EL (cell line): ENCODE measurements at regions not wholly inside any gene's neighbourhood (a gene's known extent, or its start where the extent isn't known, plus 50 kb on each side); places are given as distances from the start of the nearest gene placed in this dataset.

Experiments used
- DNase-seq: peaks from one replicate; pipeline ENCODE4 v3.0.0-alpha.2; 2016

DNA sequence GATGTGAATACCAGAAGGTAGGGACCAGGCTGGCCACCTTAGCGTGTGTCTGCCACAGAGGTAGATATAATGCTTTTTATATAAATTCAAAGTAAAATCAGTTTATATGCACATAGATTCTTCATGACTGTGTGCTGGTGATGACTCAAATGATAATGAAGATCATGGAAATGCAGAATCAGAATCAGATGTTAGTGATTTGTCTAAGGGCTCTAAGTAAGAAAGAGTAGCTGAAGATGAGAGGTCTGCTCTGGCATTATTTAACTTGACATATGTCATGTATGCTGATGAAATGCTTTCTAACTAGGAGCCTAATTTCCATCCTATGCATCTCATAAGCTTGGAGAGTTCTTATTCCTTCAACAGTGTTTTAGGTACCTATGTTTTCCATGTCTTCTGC, 50.3 kb upstream of the DPH6 start:
- no peak for DNase-seq

DNA sequence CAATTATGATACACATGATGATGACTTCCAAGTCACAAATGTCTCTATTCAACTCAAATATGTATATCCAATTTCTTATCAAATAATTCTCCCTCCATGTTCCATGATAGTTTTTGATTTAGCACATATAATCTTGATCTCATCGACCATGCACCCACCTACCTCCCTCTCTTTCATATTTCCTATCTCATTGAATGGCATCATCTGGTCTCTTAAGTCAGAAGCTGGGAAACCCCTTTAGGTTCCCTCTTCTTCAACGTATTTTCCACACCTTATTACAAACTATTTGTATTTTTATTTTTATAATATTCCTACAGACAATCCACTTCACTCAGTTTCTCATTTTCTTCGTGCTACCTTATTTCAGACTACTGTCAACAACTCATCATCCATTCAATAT, 56.9 kb upstream of the DPH6 start:
- DNase-seq = no peak

DNA sequence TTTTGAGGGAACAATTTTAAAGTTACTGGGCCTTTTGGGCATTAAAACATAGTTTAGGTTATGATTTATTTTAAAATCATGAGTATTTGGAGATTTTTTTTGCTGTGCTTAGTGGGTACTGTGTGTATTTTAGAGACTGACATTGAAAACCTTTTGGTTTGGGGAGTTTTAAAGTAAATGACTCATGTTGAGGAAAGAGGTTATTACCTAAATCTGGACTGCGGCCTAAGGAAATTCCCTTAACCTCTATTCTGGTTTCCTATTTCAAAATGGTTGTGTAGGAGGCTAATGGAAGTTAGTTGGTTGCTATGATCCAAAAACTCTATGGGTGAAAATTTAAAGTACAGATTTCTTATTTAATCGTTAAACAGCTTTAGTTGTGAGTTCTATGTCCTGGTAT, 57.3 kb upstream of the DPH6 start:
- peak; percentile 23 for DNase-seq

DNA sequence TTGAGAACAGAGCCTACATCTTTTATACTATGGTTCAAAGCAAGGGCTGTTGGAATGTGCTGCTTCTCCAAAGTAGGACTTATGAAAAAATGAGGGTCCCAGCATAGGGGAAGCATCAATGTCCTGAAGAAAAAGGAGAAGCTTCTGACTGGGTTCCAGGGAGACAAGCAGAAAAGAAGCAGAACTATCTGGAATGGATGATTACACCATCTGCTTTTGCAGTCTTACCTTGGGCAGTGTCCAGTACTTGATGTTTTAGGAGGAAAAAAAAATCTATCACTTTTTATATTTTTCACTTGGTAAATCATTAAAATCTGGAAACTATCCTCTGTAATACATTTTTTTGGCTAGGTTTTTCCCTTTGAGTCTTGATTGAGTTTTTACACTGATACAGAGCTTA, 57.9 kb upstream of the DPH6 start:
- DNase-seq = no peak

- DNase-seq = no peak
Observed at GRCh38 chr15:35605764-35606449, 59.9 kb upstream of the DPH6 start.

DNA sequence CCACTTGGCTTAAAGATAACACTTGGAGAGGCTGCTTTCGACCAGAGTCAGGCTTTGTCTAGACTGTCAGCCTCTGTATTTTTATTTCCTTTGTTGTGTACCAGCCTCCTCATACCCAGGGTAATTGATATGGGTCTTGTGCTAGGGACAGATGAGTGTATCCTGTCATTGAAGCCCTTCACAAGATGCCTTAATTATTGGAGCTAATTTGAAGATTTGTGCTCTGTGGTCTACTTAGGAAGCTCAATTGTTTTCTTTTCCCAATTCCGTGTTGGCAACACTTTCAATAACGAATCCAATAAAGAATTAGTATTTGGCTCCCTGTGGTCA, 60.5 kb upstream of the DPH6 start:
- no peak for DNase-seq

GRCh38 chr15:35616498-35617271, 70.7 kb upstream of the DPH6 start:
- DNase-seq = no peak

GRCh38 chr15:35618260-35619188, 72.6 kb upstream of the DPH6 start:
- no peak for DNase-seq

DNA sequence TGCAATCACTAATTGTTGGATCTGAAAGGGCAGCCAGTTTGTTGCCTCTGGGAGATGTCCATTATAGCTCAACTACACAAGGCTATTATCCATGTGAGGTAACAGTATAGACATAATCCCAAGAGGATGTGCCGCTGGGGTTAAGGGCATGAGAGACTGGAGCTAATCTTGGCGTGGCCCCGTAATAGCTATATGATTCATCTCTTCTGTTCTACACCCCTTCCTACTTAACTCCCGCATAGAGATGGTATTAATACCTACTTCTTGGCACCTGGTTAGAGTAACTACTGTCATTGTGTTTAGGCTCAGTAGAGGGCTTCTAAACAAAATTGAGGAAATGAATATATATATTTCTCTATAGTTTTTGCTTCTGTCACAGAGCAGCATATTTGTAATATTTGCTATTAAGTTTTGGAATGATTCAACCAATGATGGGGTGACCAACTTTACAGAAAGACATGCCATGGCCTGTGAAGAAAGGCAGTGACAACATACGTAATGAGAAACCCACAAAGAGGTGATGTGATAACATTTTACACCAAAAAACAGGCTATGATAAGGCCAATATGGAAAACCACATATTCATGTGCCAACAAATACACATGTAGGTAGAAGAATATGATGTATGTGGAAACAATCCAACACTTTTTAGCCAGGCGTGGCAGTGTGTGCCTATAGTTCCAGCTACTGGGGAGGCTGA, 76.8 kb upstream of the DPH6 start:
- no peak for DNase-seq

- DNase-seq = peak; percentile 60
Observed at GRCh38 chr15:35624881-35625280, 78.9 kb upstream of the DPH6 start.

GRCh38 chr15:35626571-35627318, 80.8 kb upstream of the DPH6 start:
- no peak for DNase-seq

DNA sequence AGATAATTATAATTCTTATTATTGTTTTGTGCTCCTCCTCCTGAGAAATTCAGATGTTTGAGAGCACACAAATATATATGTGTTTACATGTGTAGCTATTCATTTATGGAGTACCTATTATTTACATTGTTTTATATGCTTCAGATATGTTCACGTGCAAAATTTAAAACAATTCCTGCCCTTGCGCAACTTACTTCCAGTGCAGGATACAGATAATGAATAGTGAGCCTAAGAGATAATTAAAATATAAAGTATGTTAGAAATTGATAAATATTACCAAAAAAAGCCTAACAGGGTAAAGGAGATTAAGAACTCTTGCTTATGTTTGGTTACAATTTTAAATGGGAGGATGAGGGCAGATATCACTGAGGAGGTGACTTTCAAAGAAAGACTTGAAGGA, 81.7 kb upstream of the DPH6 start:
- no peak for DNase-seq

DNA sequence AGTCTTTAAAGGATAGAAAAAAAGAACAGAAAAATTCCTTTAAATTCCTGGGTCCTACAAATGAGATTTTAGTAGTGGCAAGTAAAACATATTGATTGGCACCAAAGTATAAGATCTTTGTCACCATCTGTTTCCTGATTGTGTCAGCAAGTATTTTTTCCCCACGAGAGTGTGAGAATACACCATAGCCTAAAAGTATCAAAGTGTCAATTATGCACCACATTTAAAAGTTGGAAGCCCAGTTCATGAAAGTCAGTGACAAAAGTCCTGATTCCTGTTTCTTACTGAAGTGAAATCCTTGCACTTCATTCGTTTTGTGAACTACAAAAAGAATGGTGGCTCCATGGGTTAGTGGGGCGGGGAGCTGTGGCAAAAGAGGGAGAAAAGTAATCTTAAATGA, 83.8 kb upstream of the DPH6 start:
- no peak for DNase-seq

GRCh38 chr15:35630532-35630931, 84.6 kb upstream of the DPH6 start:
- no peak for DNase-seq

DNA sequence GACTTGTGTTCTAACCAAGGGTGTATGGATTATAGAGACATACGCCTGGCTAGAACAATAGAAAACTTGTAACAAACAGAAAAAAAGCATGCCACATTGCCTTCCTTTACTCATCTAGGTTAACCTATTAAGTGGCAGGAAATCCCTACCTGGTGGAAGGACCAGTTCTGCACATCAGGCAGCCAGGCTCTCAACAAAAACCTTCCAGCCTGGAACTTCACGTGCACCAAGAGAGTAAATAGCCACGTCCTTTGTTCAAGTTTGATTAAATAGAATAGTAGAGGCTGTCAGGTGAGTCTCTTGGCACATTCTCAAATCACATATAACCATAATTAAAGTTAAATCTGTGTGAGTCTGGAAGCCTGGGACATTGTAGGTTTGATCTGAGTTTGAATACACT, 85.0 kb upstream of the DPH6 start:
- DNase-seq = no peak

DNA sequence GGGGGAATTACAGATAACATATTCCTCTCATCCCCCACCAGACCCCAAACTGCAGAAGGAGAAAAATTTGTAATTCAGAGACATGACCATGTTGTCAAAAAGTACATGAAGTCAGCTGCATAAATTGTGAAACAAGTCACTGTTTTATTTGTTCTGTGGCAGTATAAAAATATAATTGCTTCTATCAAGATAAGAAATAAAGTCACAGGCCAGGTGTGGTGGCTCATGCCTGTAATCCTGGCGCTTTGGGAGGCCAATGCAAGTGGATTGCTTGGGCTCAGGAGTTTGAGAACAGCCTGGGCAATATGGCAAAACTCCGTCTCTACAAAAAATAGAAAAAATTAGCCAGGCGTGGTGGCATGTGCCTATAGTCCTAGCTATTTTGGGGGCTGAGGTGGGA, 87.7 kb upstream of the DPH6 start:
- DNase-seq = no peak

GRCh38 chr15:35646790-35647189, 100.8 kb upstream of the DPH6 start:
- no peak for DNase-seq

GRCh38 chr15:35647303-35647702, 101.3 kb upstream of the DPH6 start:
- no peak for DNase-seq

DNA sequence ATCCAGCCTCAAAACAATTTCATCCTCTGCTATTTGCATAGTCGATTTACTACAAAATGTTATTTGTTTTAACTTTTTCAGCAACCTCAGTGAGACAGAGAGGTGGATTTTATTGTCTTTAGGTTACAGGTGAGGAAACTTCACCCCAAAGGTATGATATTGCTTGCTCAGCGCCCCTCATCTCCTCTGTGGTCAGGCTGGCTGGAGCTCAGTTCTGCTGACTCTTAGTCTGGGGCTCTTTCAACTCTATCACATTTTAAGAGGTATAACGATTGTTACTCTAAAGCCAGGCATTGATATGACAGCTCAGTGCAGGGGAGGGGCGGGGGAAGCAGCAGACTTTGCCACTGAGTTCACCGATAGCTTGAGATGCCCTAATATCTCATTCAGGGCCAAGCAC, 103.0 kb upstream of the DPH6 start:
- DNase-seq = no peak

DNA sequence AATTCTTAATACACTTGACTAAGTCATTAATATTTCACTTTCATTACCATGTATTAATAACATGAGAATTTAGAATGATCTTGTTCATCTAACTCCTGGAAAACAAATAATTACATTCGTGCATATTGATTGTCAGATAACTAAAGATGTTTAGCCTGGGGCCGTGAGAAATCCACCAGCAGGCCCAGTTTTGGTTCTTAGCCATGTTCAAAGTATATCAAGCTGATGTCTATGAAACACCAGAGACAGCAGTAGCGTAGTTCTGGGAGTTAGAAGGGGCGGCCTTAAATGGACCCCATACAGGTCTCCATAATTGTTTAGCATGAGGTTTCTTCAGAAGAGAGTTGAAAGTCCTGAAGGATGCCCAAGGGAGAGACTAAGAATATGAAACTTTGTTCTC, 103.6 kb upstream of the DPH6 start:
- DNase-seq = no peak

GRCh38 chr15:35654332-35654731, 108.4 kb upstream of the DPH6 start:
- no peak for DNase-seq

- peak; percentile 42 for DNase-seq
Observed at GRCh38 chr15:35657679-35658311, 111.8 kb upstream of the DPH6 start.
